ENCODE measurements at regions not wholly inside any gene's neighbourhood (a gene's known extent, or its start where the extent isn't known, plus 50 kb on each side); places are given as distances from the start of the nearest gene placed in this dataset.

GRCh38 chr13:94854688-94855087 lies 142.3 kb upstream of the SOX21 start:
- no peak for TF ChIP-seq CTCF (IDR thresholded peaks at IDR 0.05)
- TF ChIP-seq POLR2A (IDR thresholded peaks at IDR 0.05) = no peak
- TF ChIP-seq POLR2AphosphoS5 (IDR thresholded peaks at IDR 0.05) = no peak
